Endodermal cell (in vitro differentiated cells): ENCODE measurements at regions not wholly inside any gene's neighbourhood (a gene's known extent, or its start where the extent isn't known, plus 50 kb on each side); places are given as distances from the start of the nearest gene placed in this dataset.
"Not testable (repeated sequence)": the region's sequence is repeated elsewhere in the genome, so short reads cannot be mapped to it uniquely, and the experiment has no call there.

ENCODE experiments used
- DNase-seq: peaks from one replicate; pipeline ENCODE4 v3.0.0-alpha.2; 2017
- H3K27ac ChIP-seq: 2 replicates; pipeline ENCODE4 v1.5.1; 2013; ENCODE audit warnings: mild to moderate bottlenecking, low read depth, low read length, moderate library complexity
- H3K27me3 ChIP-seq: 2 replicates; pipeline ENCODE4 v1.6.1; 2013; ENCODE audit warnings: mild to moderate bottlenecking, low read length, moderate library complexity; ENCODE audit not compliant: insufficient read depth, control insufficient read depth, poor library complexity, severe bottlenecking
- H3K36me3 ChIP-seq: 2 replicates; pipeline ENCODE4 v1.7.0; 2013; ENCODE audit warnings: mild to moderate bottlenecking, low read length, moderate library complexity; ENCODE audit not compliant: control insufficient read depth, insufficient read depth
- H3K4me1 ChIP-seq: one replicate; pipeline ENCODE4 v1.7.0; 2013; ENCODE audit warnings: low read length; ENCODE audit not compliant: control insufficient read depth, insufficient read depth
- H3K4me3 ChIP-seq: 2 replicates; pipeline ENCODE4 v1.5.1; 2013; ENCODE audit warnings: mild to moderate bottlenecking, low read length, moderate library complexity
- H3K9ac ChIP-seq: 2 replicates; pipeline ENCODE4 v1.6.1; 2013; ENCODE audit warnings: mild to moderate bottlenecking, low read length, moderate library complexity; ENCODE audit not compliant: poor library complexity, severe bottlenecking; ENCODE audit errors: extremely low read depth
- H3K9me3 ChIP-seq: 2 replicates; pipeline ENCODE4 v1.6.1; 2013; ENCODE audit warnings: mild to moderate bottlenecking, low read length, moderate library complexity; ENCODE audit not compliant: control insufficient read depth
- H3K27ac Mint-ChIP-seq: 2 replicates; pipeline ENCODE4 v1.8.0; 2020; ENCODE audit warnings: mixed read lengths
- H3K27me3 Mint-ChIP-seq: 2 replicates; pipeline ENCODE4 v1.8.0; 2021; ENCODE audit warnings: mild to moderate bottlenecking, mixed read lengths; ENCODE audit not compliant: insufficient read depth
- H3K36me3 Mint-ChIP-seq: 2 replicates; pipeline ENCODE4 v1.8.0; 2020; ENCODE audit warnings: low read depth, mixed read lengths
- H3K4me1 Mint-ChIP-seq: 2 replicates; pipeline ENCODE4 v1.8.0; 2020; ENCODE audit warnings: mixed read lengths
- H3K4me3 Mint-ChIP-seq: 2 replicates; pipeline ENCODE4 v1.8.0; 2020; ENCODE audit warnings: mild to moderate bottlenecking, moderate library complexity, mixed read lengths
- H3K9me3 Mint-ChIP-seq: 2 replicates; pipeline ENCODE4 v1.8.0; 2020; ENCODE audit warnings: mild to moderate bottlenecking, mixed read lengths
- CTCF ChIP-seq: fragments of 200-600 bp; sonication (generic); conservative IDR thresholded peaks from 2 replicates; pipeline ENCODE4 v1.5.0; 2021; ENCODE audit warnings: antibody characterized with exemption, mild to moderate bottlenecking
- WGBS, 2 experiments: methylation state at CpG; one replicate each; pipeline versions ENCODE4 v1.1.5 to v1.1.7; 2013; ENCODE audit warnings: missing lambda C conversion rate in 2 of 2, mixed read lengths in 1 of 2; ENCODE audit not compliant: insufficient coverage in 1 of 2, insufficient read length in 1 of 2; 5-methylcytosine and 5-hydroxymethylcytosine counted together

DNA sequence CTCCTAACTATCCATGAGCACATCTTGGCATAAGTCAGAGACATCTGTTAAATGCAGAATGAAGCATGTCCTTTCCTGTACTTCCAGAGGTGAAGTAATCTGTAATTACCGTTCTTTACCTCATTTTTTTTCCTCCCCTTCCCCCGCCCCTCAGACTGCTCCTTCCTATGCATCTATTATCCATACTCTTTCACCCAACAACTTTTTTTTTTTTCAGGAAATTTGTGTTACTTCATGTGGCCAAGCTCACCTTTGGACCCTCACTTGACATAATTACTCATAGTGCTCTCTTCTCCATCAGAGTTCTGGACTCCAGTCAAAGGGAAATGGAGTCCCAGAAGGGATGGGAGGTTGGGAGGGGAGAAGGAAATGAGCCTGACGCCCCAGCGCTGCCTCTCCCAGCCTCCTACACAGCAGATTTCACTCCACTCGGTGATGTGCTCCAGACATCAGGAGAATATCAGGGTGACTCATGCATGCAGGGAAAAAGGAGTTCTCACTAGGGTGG is 568.8 kb downstream of the STIM2 start:
- no peaks in the 10 kb centered on the region for H3K27me3 Mint-ChIP-seq
- no peak for TF ChIP-seq CTCF

DNA sequence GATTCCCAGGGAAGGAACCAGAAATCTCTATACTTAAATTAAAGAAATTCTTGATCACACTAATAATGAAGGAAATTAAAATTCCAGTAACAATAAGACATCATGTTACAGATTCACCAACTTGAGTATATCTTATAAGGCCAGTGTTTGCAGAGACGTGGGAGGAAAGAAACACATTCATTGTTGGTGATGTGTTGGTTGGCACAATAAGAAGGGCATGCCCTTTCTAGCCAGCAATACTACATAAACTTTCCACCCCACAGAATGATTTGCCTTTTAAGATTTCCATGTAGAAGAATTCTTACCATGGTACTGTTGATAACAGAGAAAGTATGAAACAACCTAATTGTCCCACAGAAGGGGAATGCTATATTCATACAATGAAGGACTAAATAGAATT is 581.5 kb downstream of the STIM2 start:
- H3K4me1 ChIP-seq: no peaks in the 10 kb centered on the region
- H3K36me3 ChIP-seq: no peaks in the 10 kb centered on the region
- no CpG with 5 or more reads among the region's 1 CpG for WGBS, 2 experiments
- no peak overlapping the region for H3K9ac ChIP-seq
- no peaks in the 10 kb centered on the region for H3K9me3 ChIP-seq
- Mint-ChIP-seq H3K27ac (no peak overlapping the region), H3K9me3 (no peaks in the 10 kb centered on the region), H3K4me3 (no peak overlapping the region), H3K27me3 (no peaks in the 10 kb centered on the region), H3K4me1 (peaks cover 5% of the 10 kb centered on the region), H3K36me3 (no peaks in the 10 kb centered on the region)
- no peak overlapping the region for H3K27ac ChIP-seq
- H3K4me3 ChIP-seq: no peak overlapping the region
- no peaks in the 10 kb centered on the region for H3K27me3 ChIP-seq
- no peak for DNase-seq
- TF ChIP-seq CTCF: no peak

More for the DNA sequence above, 568.8 kb downstream of the STIM2 start:
- H3K27me3 ChIP-seq: no peaks in the 10 kb centered on the region
- Mint-ChIP-seq H3K9me3 (peaks cover 3% of the 10 kb centered on the region), H3K27ac (no peak overlapping the region), H3K36me3 (no peaks in the 10 kb centered on the region), H3K4me1 (no peaks in the 10 kb centered on the region), H3K4me3 (no peak overlapping the region)
- H3K4me1 ChIP-seq: no peaks in the 10 kb centered on the region
- no peak overlapping the region for H3K27ac ChIP-seq
- 72 to 88% methylated on average over 3 to 5 of the region's 5 CpGs for WGBS, 2 experiments
- DNase-seq: no peak
- no peak overlapping the region for H3K4me3 ChIP-seq
- no peaks in the 10 kb centered on the region for H3K9me3 ChIP-seq
- no peak overlapping the region for H3K9ac ChIP-seq
- H3K36me3 ChIP-seq: no peaks in the 10 kb centered on the region

DNA sequence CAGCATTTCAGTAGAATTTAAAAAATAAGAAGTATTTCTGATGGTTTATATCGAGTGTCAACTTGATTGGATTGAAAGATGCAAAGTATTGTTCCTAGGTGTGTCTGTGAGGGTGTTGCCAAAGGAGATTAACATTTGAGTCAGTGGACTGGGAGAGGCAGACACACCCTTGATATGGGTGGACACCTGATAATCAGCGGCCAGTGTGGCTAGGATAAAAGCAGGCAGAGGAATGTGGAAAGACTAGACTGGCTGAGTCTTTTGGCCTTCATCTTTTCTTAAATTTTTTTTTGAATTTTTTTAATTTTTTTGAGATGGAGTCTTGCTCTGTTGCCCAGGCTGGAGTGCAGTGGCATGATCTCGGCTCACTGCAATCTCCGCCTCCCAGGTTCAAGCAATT is 582.0 kb downstream of the STIM2 start:
- not testable (repeated sequence) for H3K27me3 Mint-ChIP-seq, H3K9me3 Mint-ChIP-seq, H3K4me3 ChIP-seq, DNase-seq, H3K36me3 Mint-ChIP-seq, H3K36me3 ChIP-seq, H3K9me3 ChIP-seq, H3K9ac ChIP-seq, H3K4me3 Mint-ChIP-seq, H3K27ac Mint-ChIP-seq, H3K27ac ChIP-seq, H3K27me3 ChIP-seq, H3K4me1 Mint-ChIP-seq, H3K4me1 ChIP-seq
- 93 to 97% methylated on average over 4 of the region's 4 CpGs for WGBS, 2 experiments

DNA sequence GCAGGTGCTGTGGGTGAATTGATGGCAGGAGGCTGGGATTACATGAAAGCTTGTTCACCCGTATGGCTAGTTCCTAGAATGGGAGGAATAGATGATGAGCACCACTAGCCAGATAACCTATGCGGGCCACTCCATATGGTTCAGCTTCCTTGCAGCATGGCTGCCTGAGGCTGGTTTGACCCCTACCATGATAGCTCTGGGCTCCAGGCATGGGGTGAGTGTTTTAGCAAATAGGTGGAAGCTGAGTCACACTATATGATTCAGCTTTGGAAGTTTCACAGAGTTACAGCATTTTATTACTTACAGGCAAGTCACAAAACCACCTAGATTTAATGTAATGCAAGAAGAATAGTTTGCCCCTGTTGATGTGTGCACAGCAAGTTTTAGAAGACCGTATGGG is 603.2 kb downstream of the STIM2 start:
- H3K9me3 ChIP-seq: no peaks in the 10 kb centered on the region
- no peaks in the 10 kb centered on the region for H3K36me3 Mint-ChIP-seq
- TF ChIP-seq CTCF: no peak
- H3K27me3 ChIP-seq: no peaks in the 10 kb centered on the region
- H3K27me3 Mint-ChIP-seq: no peaks in the 10 kb centered on the region
- no peak overlapping the region for H3K4me3 ChIP-seq
- 94 to 97% methylated on average over 3 of the region's 3 CpGs for WGBS, 2 experiments
- H3K9ac ChIP-seq: no peak overlapping the region
- H3K9me3 Mint-ChIP-seq: peaks cover 4% of the 10 kb centered on the region
- peaks cover 6% of the 10 kb centered on the region for H3K4me1 Mint-ChIP-seq
- no peak overlapping the region for H3K27ac Mint-ChIP-seq
- H3K4me1 ChIP-seq: no peaks in the 10 kb centered on the region
- H3K4me3 Mint-ChIP-seq: no peak overlapping the region
- H3K36me3 ChIP-seq: no peaks in the 10 kb centered on the region
- DNase-seq: no peak
- no peak overlapping the region for H3K27ac ChIP-seq
